Erythroblast (primary cell): ENCODE measurements at regions not wholly inside any gene's neighbourhood (a gene's known extent, or its start where the extent isn't known, plus 50 kb on each side); places are given as distances from the start of the nearest gene placed in this dataset.

Source experiments
- GATA1 ChIP-seq: IDR thresholded peaks from 2 replicates; pipeline ENCODE4 v1.6.1; 2011; ENCODE audit warnings: low read depth, mild to moderate bottlenecking, control low read depth, low read length, moderate library complexity
- POLR2A ChIP-seq: IDR thresholded peaks from 2 replicates; pipeline ENCODE4 v1.6.1; 2011; ENCODE audit warnings: mild to moderate bottlenecking, low read length

DNA sequence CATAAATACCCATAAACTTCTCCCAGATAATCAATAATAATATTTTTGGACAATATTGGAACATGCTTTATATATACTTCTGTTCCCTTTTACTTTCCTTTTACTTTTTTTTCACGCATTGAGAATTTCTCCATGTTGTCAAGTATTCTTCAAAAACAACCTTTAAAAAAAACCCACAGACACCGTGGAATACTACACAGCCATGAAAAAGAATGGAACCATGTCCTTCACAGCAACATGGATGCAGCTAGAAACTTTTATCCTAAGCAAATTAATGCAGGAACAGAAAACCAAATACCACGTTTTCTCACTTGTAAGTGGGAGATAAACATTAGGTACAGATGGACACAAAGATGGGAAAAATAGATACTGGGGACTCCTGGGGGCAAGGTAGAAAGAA, 854.7 kb downstream of the TBC1D22A start:
- TF ChIP-seq POLR2A = no peak
- no peak for TF ChIP-seq GATA1
